ENCODE measurements at regions not wholly inside any gene's neighbourhood (a gene's known extent, or its start where the extent isn't known, plus 50 kb on each side); places are given as distances from the start of the nearest gene placed in this dataset.

- TF ChIP-seq POLR2AphosphoS5 (IDR thresholded peaks at IDR 0.05; ENCODE audit: low read depth, low read length) (no peak), POLR2A (IDR thresholded peaks at IDR 0.05; ENCODE audit: low read depth, low read length) (no peak), TAF1 (IDR thresholded peaks at IDR 0.05; ENCODE audit: borderline replicate concordance, low read depth, low read length) (no peak)
Measured at GRCh38 chr5:113937301-113937700, 423.8 kb downstream of the YTHDC2 start.

Measured in GM12892 (cell line).